Pulmonary artery endothelial cell (primary cell): ENCODE measurements at regions not wholly inside any gene's neighbourhood (a gene's known extent, or its start where the extent isn't known, plus 50 kb on each side); places are given as distances from the start of the nearest gene placed in this dataset.

Experiments
- DNase-seq: peaks from one replicate; pipeline ENCODE4 v3.0.0-alpha.2; 2011; ENCODE audit warnings: low read depth, low spot score

DNA sequence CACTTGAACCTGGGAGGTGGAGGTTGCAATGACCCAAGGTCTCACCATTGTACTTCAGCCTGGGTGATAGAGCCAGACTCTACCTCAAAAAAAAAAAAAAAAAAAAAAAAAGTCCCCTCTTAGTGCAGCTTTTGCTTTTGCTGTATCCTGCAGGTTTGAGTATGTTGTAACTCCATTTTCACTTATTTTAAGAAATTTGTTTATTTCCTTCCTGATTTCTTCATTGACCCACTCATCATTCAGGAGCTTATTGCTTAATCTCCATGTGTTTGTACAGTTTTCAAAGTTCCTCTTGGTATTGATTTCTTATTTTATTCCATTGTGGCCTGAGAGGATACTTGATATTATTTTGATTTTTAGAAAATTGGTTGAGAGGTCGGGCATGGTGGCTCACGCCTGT lies 50.9 kb upstream of the AK4 start:
- DNase-seq = no peak
